ENCODE measurements at regions not wholly inside any gene's neighbourhood (a gene's known extent, or its start where the extent isn't known, plus 50 kb on each side); places are given as distances from the start of the nearest gene placed in this dataset.

- TF ChIP-seq SUZ12 (IDR thresholded peaks at IDR 0.05) = no peak
- TF ChIP-seq L3MBTL2 (conservative IDR thresholded peaks at IDR 0.05) = no peak
- no peak for TF ChIP-seq NFRKB (IDR thresholded peaks at IDR 0.05)
These were observed 534.0 kb downstream of the CBLN4 start for GRCh38 chr20:55471052-55472006.
